Colonic mucosa (tissue), 4 donors: ENCODE measurements at regions not wholly inside any gene's neighbourhood (a gene's known extent, or its start where the extent isn't known, plus 50 kb on each side); places are given as distances from the start of the nearest gene placed in this dataset.

Experiments
- DNase-seq: peaks from one replicate; pipeline ENCODE4 v3.0.0-alpha.2; 2020
- H3K27ac ChIP-seq: fragments of 200-600 bp; one replicate; pipeline ENCODE4 v1.8.0; 2021
- H3K27me3 ChIP-seq: fragments of 200-600 bp; one replicate; pipeline ENCODE4 v1.8.0; 2021
- H3K36me3 ChIP-seq: fragments of 200-600 bp; one replicate; pipeline ENCODE4 v1.8.0; 2021
- H3K4me1 ChIP-seq: fragments of 200-600 bp; one replicate; pipeline ENCODE4 v1.8.0; 2021; ENCODE audit warnings: mild to moderate bottlenecking
- H3K4me3 ChIP-seq: fragments of 200-600 bp; one replicate; pipeline ENCODE4 v1.8.0; 2021
- H3K9ac ChIP-seq, 2 donors: one replicate each; pipeline ENCODE4 v1.7.0; 2013; ENCODE audit warnings: control low read depth in 2 of 2, low read depth in 2 of 2, low read length in 2 of 2
- H3K9me3 ChIP-seq: fragments of 200-600 bp; one replicate; pipeline ENCODE4 v1.8.0; 2021
- CTCF ChIP-seq: fragments of 200-600 bp; IDR thresholded peaks from one replicate; pipeline ENCODE4 v1.8.0; 2022; ENCODE audit warnings: antibody characterized with exemption, mild to moderate bottlenecking
- intact Hi-C: fragments of 100-400 bp; cut with DNase I; formaldehyde crosslinking; loops from one replicate; pipeline ENCODE4 v1.14.1; 2022
- donor health status: healthy.
- donor health status: DM: no; HTN: no; CAD: no.
- donor health status: DM: no; HTN: no; CAD: no.

GRCh38 chr1:61568460-61569302 lies 156.3 kb downstream of the TM2D1 start:
- H3K9me3 ChIP-seq: peaks cover 8% of the 10 kb centered on the region
- H3K4me3 ChIP-seq: no peak overlapping the region
- intact Hi-C loops: no loop called here
- DNase-seq: no peak
- H3K27ac ChIP-seq: no peak overlapping the region
- no peaks in the 10 kb centered on the region for H3K36me3 ChIP-seq
- H3K4me1 ChIP-seq: no peaks in the 10 kb centered on the region
- no peak overlapping the region for H3K9ac ChIP-seq
- H3K27me3 ChIP-seq: no peaks in the 10 kb centered on the region
- TF ChIP-seq CTCF: no peak

GRCh38 chr1:61566177-61566576 lies 158.8 kb downstream of the TM2D1 start:
- no peak for DNase-seq
- peaks cover 8% of the 10 kb centered on the region for H3K9me3 ChIP-seq
- no peak overlapping the region for H3K9ac ChIP-seq
- no peak for TF ChIP-seq CTCF
- no peak overlapping the region for H3K27ac ChIP-seq
- H3K4me3 ChIP-seq: no peak overlapping the region
- no peaks in the 10 kb centered on the region for H3K27me3 ChIP-seq
- H3K36me3 ChIP-seq: no peaks in the 10 kb centered on the region
- no peaks in the 10 kb centered on the region for H3K4me1 ChIP-seq
- intact Hi-C loops: no loop called here

GRCh38 chr1:61563611-61564010 lies 161.3 kb downstream of the TM2D1 start:
- DNase-seq: no peak

GRCh38 chr1:61561666-61562065 lies 163.3 kb downstream of the TM2D1 start:
- no peak overlapping the region for H3K9ac ChIP-seq
- peaks cover 8% of the 10 kb centered on the region for H3K9me3 ChIP-seq
- H3K4me3 ChIP-seq: no peak overlapping the region
- no peaks in the 10 kb centered on the region for H3K36me3 ChIP-seq
- intact Hi-C loops: no loop called here
- no peaks in the 10 kb centered on the region for H3K4me1 ChIP-seq
- DNase-seq: no peak
- H3K27me3 ChIP-seq: no peaks in the 10 kb centered on the region
- no peak overlapping the region for H3K27ac ChIP-seq
- TF ChIP-seq CTCF: no peak

More at GRCh38 chr1:61563611-61564010, 161.3 kb downstream of the TM2D1 start:
- Histone ChIP-seq H3K36me3 (no peaks in the 10 kb centered on the region), H3K9me3 (peaks cover 8% of the 10 kb centered on the region), H3K4me3 (no peak overlapping the region), H3K27me3 (no peaks in the 10 kb centered on the region), H3K9ac (no peak overlapping the region), H3K27ac (no peak overlapping the region), H3K4me1 (no peaks in the 10 kb centered on the region)
- intact Hi-C loops: no loop called here
- no peak for TF ChIP-seq CTCF

- no peak for DNase-seq
- Histone ChIP-seq H3K4me1 (no peaks in the 10 kb centered on the region), H3K4me3 (no peak overlapping the region), H3K9ac (no peak overlapping the region), H3K27me3 (no peaks in the 10 kb centered on the region), H3K9me3 (no peaks in the 10 kb centered on the region), H3K27ac (no peak overlapping the region), H3K36me3 (no peaks in the 10 kb centered on the region)
- intact Hi-C loops: no loop called here
- TF ChIP-seq CTCF: no peak
These were observed 164.6 kb downstream of the TM2D1 start for GRCh38 chr1:61560385-61560784.
